ENCODE measurements at regions not wholly inside any gene's neighbourhood (a gene's known extent, or its start where the extent isn't known, plus 50 kb on each side); places are given as distances from the start of the nearest gene placed in this dataset.

DNA sequence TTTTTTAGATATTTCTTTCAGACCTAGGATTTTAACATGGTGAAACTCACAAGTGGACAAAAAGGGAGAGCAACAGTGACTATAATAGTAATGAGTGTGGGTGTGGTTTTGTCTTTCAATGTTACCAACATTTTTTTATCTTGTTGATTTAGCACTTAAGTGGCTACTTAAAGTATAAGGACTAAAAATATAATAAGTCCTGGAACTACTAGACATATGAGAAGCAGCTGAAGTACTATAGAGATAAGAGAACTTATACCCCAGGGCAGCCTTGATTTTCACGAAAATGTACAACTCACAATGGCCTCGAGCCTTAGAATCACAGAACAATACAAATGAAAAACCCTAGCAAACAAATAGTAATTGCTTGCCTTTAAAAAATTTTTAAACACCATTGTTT is 1151.8 kb downstream of the TYW1 start:
- H3K4me3 ChIP-seq, result no peak overlapping the region
- no peaks in the 10 kb centered on the region for H3K27me3 ChIP-seq (replicated peaks; ENCODE audit: insufficient read depth)
- no peaks in the 10 kb centered on the region for H3K36me3 ChIP-seq
- H3K27ac ChIP-seq, result no peak overlapping the region
- DNase-seq (ENCODE audit: low spot score) (no peak), ATAC-seq (ENCODE audit: insufficient number of reproducible peaks, low FRiP score, low read depth) (no peak)
- TF ChIP-seq, protein P1, sequence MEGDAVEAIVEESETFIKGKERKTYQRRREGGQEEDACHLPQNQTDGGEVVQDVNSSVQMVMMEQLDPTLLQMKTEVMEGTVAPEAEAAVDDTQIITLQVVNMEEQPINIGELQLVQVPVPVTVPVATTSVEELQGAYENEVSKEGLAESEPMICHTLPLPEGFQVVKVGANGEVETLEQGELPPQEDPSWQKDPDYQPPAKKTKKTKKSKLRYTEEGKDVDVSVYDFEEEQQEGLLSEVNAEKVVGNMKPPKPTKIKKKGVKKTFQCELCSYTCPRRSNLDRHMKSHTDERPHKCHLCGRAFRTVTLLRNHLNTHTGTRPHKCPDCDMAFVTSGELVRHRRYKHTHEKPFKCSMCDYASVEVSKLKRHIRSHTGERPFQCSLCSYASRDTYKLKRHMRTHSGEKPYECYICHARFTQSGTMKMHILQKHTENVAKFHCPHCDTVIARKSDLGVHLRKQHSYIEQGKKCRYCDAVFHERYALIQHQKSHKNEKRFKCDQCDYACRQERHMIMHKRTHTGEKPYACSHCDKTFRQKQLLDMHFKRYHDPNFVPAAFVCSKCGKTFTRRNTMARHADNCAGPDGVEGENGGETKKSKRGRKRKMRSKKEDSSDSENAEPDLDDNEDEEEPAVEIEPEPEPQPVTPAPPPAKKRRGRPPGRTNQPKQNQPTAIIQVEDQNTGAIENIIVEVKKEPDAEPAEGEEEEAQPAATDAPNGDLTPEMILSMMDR (IDR thresholded peaks at IDR 0.05), result no peak
- no peaks in the 10 kb centered on the region for H3K4me1 ChIP-seq (ENCODE audit: control insufficient read depth in 1 of 2, low read depth in 2 of 2)
- H3K9me3 ChIP-seq, result peaks cover 8% of the 10 kb centered on the region

DNA sequence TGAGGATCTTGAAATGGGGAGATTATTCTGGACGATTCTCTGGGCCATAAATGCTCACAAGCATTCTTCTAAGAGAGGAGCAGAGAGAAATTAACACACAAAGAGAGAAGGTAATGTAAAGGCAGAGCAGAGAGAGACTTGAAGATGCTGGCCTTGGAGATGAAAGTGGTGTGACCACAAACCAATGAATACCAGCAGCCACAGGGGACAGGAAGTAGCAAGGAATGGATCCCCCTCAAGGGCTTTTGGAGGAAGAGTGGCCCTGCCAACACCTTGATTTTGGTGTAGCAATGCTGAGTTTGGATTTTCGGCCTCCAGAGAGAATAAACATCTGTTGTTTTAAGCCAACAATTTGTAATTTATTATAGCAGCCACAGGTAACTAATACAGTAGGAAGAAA is 1155.6 kb downstream of the TYW1 start:
- Histone ChIP-seq H3K36me3 (no peaks in the 10 kb centered on the region), H3K27ac (no peak overlapping the region), H3K4me3 (no peak overlapping the region), H3K9me3 (no peaks in the 10 kb centered on the region), H3K27me3 (replicated peaks; ENCODE audit: insufficient read depth) (no peaks in the 10 kb centered on the region), H3K4me1 (ENCODE audit: control insufficient read depth in 1 of 2, low read depth in 2 of 2) (no peaks in the 10 kb centered on the region)
- TF ChIP-seq, protein P1 (IDR thresholded peaks at IDR 0.05), result no peak
- DNase-seq (ENCODE audit: low spot score), result no peak
- no peak for ATAC-seq (ENCODE audit: insufficient number of reproducible peaks, low FRiP score, low read depth)

DNA sequence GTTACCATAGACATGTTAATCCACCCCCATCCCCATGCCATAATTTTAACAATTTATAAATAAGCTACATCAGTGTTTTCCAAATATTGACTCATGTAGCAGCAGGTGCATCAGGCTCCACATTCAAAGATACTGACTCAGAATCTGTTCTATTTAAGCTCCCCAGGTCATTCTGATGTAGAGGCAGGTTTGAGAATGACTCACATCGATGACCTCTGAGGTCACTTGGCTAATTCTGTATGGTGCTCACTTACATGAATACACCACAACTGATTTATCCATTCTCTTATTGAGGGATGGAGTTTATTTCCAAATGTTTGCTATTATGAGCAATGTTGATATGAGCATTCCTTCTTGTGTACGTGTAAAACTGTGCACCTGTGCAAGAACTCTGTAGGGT is 1159.0 kb downstream of the TYW1 start:
- ATAC-seq (ENCODE audit: insufficient number of reproducible peaks, low FRiP score, low read depth), result no peak
- Histone ChIP-seq H3K4me3 (no peak overlapping the region), H3K27ac (no peak overlapping the region), H3K4me1 (ENCODE audit: control insufficient read depth in 1 of 2, low read depth in 2 of 2) (no peaks in the 10 kb centered on the region), H3K9me3 (no peaks in the 10 kb centered on the region), H3K27me3 (replicated peaks; ENCODE audit: insufficient read depth) (no peaks in the 10 kb centered on the region), H3K36me3 (no peaks in the 10 kb centered on the region)
- no peak for DNase-seq (ENCODE audit: low spot score)
- TF ChIP-seq, protein P1 (IDR thresholded peaks at IDR 0.05), result no peak

DNA sequence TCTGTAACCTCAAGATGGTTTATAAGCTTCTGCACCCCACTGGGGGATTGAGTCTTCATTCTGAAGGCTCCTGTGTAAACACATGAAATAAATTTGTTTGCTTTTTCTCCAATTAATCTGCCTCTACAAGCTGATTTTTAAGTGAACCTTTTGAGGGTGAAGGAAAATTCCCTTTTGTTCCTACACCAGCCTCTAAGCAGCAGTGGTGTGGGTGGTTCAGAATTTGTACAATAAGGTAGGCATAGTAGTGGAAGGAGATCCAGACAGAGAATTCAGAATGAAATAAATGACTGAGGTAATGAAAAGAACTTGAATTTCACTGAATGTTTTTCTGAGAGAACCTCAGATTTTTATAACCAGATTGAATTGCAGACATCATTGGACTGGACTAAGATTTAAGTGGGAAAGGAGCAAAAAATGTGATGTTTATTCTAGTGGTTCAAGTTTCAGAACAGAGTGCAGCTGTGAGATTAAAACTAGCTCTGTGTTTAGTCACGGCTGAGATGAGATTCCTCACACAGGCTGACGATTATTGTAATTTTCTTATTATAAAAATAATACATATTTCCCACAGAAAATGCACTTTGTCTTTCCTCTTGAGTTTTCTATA is 1162.2 kb downstream of the TYW1 start:
- no peak overlapping the region for H3K4me3 ChIP-seq
- TF ChIP-seq, protein P1 (IDR thresholded peaks at IDR 0.05), result no peak
- H3K9me3 ChIP-seq, result no peaks in the 10 kb centered on the region
- DNase-seq (ENCODE audit: low spot score) (no peak), ATAC-seq (ENCODE audit: insufficient number of reproducible peaks, low FRiP score, low read depth) (no peak)
- H3K4me1 ChIP-seq (ENCODE audit: control insufficient read depth in 1 of 2, low read depth in 2 of 2), result no peaks in the 10 kb centered on the region
- no peak overlapping the region for H3K27ac ChIP-seq
- H3K27me3 ChIP-seq (replicated peaks; ENCODE audit: insufficient read depth), result no peaks in the 10 kb centered on the region
- H3K36me3 ChIP-seq, result no peaks in the 10 kb centered on the region

DNA sequence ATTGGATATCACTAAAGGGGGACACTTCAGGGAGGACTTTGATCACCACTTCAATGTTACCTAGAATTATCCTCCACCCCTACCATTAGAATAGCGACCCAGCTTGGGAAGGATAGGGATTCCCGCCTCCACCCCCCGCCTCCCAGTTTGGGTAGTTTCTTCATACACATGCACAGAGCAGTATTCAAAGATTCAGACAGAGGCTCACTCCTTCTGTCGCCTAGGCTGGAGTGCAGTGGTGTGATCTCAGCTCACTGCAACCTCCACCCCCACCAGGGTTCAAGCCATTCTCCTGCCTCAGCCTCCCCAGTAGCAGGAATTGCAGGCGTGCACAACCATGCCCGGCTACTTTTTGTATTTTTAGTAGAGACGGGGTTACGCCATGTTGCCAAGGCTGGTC is 1166.1 kb downstream of the TYW1 start:
- H3K4me3 ChIP-seq, result no peak overlapping the region

More for the DNA sequence above, 1166.1 kb downstream of the TYW1 start:
- H3K36me3 ChIP-seq, result no peaks in the 10 kb centered on the region
- H3K4me1 ChIP-seq (ENCODE audit: control insufficient read depth in 1 of 2, low read depth in 2 of 2), result no peaks in the 10 kb centered on the region
- no peak for DNase-seq (ENCODE audit: low spot score)
- no peaks in the 10 kb centered on the region for H3K9me3 ChIP-seq
- ATAC-seq (ENCODE audit: insufficient number of reproducible peaks, low FRiP score, low read depth), result no peak
- no peaks in the 10 kb centered on the region for H3K27me3 ChIP-seq (replicated peaks; ENCODE audit: insufficient read depth)
- no peak overlapping the region for H3K27ac ChIP-seq
- TF ChIP-seq, protein P1 (IDR thresholded peaks at IDR 0.05), result no peak
